ENCODE measurements at regions not wholly inside any gene's neighbourhood (a gene's known extent, or its start where the extent isn't known, plus 50 kb on each side); places are given as distances from the start of the nearest gene placed in this dataset.

GRCh38 chr3:113141543-113141942, 69.8 kb upstream of the BOC start:
- no peak for DNase-seq (ENCODE audit: low read depth in 2 of 2)
- TF ChIP-seq CTCF (IDR thresholded peaks at IDR 0.05; ENCODE audit: low read depth, low read length), result no peak
- H3K4me3 ChIP-seq (replicated peaks in 1 of 2; ENCODE audit: low read depth in 2 of 2, low read length in 2 of 2), result no peak overlapping the region

GRCh38 chr3:113142476-113142875, 68.9 kb upstream of the BOC start:
- TF ChIP-seq CTCF (IDR thresholded peaks at IDR 0.05; ENCODE audit: low read depth, low read length), result no peak
- H3K4me3 ChIP-seq (replicated peaks in 1 of 2; ENCODE audit: low read depth in 2 of 2, low read length in 2 of 2), result no peak overlapping the region
- DNase-seq (ENCODE audit: low read depth in 2 of 2), result no peak

- DNase-seq (ENCODE audit: low read depth in 2 of 2), result no peak
- H3K4me3 ChIP-seq (replicated peaks in 1 of 2; ENCODE audit: low read depth in 2 of 2, low read length in 2 of 2), result no peak overlapping the region
- no peak for TF ChIP-seq CTCF (IDR thresholded peaks at IDR 0.05; ENCODE audit: low read depth, low read length)
These were observed 68.0 kb upstream of the BOC start for GRCh38 chr3:113143353-113143752.

- TF ChIP-seq CTCF (IDR thresholded peaks at IDR 0.05; ENCODE audit: low read depth, low read length), result no peak
- H3K4me3 ChIP-seq (replicated peaks in 1 of 2; ENCODE audit: low read depth in 2 of 2, low read length in 2 of 2), result no peak overlapping the region
- DNase-seq (ENCODE audit: low read depth in 2 of 2), result no peak
These were observed 63.6 kb upstream of the BOC start for GRCh38 chr3:113147681-113148261.

GRCh38 chr3:113148284-113148683, 63.1 kb upstream of the BOC start:
- no peak for DNase-seq (ENCODE audit: low read depth in 2 of 2)
- no peak for TF ChIP-seq CTCF (IDR thresholded peaks at IDR 0.05; ENCODE audit: low read depth, low read length)
- H3K4me3 ChIP-seq (replicated peaks in 1 of 2; ENCODE audit: low read depth in 2 of 2, low read length in 2 of 2), result no peak overlapping the region

- TF ChIP-seq CTCF (IDR thresholded peaks at IDR 0.05; ENCODE audit: low read depth, low read length), result no peak
These were observed 61.1 kb upstream of the BOC start for GRCh38 chr3:113150250-113150649.

GRCh38 chr3:113151461-113152031, 59.8 kb upstream of the BOC start:
- TF ChIP-seq CTCF (IDR thresholded peaks at IDR 0.05; ENCODE audit: low read depth, low read length), result no peak
- no peak overlapping the region for H3K4me3 ChIP-seq (replicated peaks in 1 of 2; ENCODE audit: low read depth in 2 of 2, low read length in 2 of 2)
- DNase-seq (ENCODE audit: low read depth in 2 of 2), result no peak

More at GRCh38 chr3:113150250-113150649, 61.1 kb upstream of the BOC start:
- no peak overlapping the region for H3K4me3 ChIP-seq (replicated peaks in 1 of 2; ENCODE audit: low read depth in 2 of 2, low read length in 2 of 2)
- no peak for DNase-seq (ENCODE audit: low read depth in 2 of 2)

Measured in cardiac fibroblast (primary cell).